Fibroblast of skin of right biceps (primary cell): ENCODE measurements at regions not wholly inside any gene's neighbourhood (a gene's known extent, or its start where the extent isn't known, plus 50 kb on each side); places are given as distances from the start of the nearest gene placed in this dataset.

Experiments
- DNase-seq: peaks from one replicate; pipeline ENCODE4 v3.0.0-alpha.2; 2013

DNA sequence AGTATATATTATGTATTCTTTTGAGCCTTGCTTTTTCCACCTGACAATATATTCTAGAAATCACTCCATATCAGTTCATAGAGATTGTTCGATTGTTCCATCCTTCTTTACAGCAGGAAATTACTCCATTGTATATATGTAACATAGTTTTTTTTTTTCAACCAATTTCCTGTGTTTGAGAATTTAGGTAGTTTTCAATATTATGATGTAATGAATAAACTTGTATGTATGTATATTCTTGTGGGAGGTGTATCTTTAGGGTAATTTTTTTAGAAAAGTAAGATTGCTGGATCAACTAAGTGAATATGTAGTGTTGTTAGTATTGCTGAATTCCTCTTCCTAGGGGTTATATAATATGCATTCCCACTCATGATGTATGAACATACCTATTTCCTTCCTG is 165.9 kb upstream of the PITX1 start:
- DNase-seq, result no peak

DNA sequence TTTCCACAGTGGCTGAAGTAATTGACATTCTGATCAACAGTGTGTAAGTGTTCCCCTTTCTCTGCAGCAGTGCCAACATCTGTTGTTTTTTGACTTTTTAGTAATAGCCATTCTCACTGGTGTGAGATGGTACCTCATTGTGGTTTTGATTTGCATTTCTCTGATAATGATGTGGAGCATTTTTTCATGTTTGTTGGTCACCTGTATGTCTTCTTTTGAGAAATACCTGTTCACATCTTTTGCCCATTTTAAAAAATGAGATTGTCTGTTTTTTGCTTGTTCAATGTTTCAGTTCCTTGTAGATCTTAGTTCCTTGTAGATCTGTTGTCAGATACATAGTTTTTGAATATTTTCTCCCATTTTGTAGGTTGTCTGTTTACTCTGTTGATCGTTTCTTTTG is 162.5 kb upstream of the PITX1 start:
- DNase-seq, result no peak

DNA sequence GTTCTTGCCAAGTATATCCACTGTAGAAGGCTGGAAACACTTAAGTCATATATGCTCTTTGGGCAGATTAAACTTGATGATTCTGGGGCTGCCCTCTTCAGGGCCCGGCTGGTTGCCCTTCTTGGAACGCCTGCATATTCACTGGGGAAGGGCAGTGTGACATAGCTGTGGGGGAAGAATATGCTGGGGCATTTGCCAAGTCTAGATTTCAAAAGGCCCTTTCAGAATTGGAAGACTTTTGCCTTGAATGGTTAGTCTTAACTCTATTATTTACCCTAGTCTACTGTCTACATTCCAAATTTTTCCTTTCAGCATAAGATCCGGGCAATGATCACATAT is 161.2 kb upstream of the PITX1 start:
- DNase-seq, result peak; percentile 44

DNA sequence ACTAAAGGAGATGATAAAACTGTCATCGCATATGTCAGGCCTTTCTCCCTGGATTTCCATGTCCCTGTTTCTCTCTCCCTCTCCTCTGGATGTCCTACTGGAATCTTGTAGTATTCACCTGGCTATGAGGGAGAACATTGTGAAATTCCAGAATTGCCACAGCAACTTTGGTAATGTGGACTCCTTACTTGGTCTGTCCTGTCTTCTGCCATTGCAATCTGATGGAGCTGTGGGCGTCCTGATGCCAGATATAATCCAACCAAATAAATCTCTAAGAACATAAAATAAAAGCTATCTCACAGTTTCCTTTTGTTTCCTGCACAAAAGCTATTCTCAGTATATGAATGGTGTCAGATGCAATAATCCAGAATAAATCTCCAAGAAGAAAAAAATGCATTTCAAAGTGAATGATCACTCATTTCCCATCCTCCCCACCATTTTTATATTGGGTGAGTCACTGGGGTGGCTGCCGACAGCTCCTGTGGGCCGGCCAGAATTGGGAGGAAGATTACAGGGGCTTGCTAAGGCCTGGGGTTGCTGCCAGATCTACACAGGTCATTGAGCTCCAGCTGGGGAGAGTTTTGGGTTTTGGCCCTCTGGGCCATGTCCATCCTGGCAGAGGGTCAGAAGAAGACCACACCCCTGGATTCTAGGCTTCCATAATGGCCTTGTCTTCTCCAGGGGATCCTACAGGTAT is 160.7 kb upstream of the PITX1 start:
- peak; percentile 78 for DNase-seq

DNA sequence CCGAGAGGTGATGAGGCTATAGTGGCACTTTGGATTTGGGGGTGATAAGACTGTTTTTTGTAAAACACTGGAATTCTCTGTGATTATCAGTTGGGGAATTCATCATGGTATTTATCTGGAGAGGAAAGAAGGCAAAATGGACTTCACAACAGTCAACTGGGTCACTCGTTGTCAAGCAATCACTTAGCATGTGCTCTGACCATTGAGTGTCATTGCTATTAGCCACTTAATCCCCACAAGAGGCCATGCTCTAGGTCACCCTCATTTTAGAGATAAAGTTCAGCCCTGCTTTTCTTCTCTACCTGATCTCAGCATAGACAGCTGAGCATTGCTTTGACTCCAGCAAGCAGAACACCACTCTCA is 160.1 kb upstream of the PITX1 start:
- no peak for DNase-seq

DNA sequence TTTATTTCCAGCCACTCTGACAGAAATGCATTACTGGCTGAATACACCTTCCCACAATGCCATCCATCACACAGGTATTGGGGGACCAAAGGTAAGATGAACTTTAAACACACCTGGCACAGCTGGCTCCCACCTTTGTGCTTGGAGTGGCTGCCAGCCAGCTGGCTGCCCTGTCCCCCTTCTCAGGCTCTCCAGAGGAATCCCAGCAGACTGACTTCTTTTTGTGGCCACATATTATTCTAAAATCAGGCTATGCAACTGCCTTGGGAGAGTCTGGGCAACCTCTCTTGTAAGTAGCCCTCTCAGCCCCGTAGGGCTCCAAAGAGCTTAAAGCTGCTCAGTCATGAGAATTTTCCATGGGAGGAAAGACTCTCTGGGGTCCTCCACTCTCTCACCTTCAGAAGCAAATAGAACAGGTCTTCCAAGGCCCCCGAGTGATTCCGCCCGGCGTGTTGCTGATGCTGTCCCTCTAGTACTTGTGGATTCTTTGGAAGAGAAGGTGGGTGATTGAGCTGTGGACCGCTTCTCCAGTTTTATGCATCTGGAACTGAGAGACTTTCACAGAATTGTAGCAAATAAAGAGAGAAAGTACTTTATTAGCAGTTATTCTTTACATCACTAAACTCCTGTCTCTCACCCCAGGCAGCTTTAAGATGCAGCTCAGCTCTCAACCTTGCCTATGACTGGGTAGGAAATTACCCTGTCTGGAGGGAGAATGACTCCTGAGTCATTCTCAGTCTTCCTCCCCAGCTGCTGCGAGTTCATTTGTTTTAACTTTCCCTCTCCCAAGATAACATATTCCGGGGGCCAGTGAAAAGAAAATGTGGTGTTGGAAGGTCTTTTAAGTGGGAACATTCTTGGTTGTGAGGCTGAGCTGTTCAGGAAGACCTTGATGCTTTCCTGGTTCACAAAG is 159.4 kb upstream of the PITX1 start:
- peak; percentile 77 for DNase-seq

DNA sequence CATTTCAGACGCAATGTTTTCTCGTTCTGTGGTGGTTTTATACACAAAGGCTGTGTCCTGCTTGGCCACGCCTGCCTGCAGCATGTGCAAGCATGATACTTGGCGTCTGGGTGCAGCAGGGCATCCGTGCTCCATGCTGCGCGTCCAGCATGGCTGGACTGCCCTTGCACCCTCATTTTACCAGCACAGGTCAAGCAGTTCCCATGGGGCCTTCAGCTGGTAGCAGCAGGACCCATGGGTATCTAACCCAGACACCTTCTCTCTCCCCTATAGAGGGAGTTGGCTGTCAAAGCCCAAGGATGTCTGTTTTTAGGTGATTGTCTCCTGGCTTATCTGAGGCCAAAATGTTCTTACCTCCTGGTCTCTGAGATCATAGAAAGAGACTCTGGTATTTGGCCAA is 158.3 kb upstream of the PITX1 start:
- no peak for DNase-seq

DNA sequence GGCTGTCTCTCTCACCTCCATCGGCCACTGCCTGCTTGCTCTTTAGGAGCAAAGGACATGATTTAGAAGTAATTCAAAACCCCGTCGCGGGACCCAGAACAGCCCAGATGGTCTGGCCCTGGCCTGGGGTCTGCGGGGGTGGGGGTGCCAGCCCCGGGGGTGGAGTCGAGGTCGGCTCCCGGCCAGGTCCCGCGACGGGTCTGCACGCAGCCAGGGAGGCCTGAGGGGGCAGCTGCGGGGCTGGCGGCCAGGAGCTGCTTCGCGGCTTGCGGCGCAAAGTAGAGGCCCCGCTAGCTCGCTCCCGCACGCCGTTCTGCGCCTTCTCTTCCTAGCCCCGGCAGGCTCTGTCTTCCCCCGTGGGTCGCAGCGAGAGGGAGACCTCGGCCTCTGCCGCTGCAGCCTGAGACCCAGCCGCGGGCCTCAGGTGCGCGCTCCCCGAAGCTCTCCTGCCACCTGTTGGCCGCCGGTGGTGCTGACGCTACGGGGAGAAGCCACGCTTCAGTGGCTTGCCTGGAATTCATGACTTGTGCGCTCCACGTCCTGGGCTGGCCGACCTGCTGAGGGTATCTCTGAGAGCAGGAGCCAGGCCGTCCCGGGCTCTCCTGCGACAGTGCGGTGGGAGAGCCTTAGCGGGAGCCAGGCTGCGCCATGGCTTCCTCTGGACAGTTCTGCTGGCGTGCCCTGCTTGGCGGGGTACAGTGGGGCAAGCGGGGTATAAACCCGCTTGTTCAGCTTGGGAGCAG is 157.2 kb upstream of the PITX1 start:
- peak; percentile 71 for DNase-seq

DNA sequence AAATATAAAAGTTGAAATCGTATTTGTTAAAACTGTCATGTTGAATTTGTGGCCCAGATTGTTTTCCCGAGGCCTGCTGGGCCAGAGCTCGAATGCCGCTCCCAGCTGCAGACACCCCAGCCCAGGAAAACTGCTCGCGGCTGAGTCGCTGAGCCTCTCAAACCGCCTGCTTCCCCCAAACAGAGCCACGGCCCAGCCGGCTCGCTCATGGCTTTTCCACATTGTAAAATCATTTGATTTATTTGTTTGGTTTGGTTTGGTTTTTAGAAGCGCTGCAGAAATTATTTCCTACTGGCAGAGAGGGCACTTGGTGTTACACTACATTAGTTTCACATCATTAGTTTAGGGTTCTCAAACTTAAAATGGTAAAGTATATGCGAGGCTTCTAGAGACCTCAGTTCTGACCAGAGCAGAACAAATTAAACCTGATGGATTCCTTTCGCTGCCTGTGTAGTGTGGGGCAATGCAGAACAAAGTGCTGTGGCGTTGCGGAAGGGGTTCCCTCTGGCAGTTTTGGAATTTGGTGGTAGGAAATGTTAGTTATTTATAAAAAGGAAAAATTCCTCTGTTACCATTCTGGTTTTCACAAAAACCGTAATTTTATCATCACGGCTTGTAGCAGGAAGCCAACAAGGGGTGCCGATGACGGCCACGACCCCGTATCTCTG is 156.5 kb upstream of the PITX1 start:
- DNase-seq, result no peak

DNA sequence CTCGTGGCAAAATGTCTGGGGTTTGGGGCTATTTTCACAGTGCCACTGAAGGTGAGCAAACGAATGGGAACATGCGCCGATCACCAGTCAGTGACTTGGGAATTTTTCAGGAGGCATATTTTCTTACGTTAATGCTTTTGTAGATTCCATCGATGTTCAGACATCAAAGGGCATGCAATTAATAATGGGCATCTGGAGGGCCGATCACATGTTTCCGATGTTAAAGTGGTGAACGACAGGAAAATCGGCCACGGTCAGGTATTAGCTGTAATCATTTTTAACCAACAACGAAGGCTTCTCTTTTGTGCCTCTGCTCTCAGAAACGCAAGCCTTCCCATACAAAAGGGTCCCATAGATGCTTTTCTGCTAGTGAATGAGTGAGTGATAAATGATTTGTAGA is 155.0 kb upstream of the PITX1 start:
- no peak for DNase-seq

DNA sequence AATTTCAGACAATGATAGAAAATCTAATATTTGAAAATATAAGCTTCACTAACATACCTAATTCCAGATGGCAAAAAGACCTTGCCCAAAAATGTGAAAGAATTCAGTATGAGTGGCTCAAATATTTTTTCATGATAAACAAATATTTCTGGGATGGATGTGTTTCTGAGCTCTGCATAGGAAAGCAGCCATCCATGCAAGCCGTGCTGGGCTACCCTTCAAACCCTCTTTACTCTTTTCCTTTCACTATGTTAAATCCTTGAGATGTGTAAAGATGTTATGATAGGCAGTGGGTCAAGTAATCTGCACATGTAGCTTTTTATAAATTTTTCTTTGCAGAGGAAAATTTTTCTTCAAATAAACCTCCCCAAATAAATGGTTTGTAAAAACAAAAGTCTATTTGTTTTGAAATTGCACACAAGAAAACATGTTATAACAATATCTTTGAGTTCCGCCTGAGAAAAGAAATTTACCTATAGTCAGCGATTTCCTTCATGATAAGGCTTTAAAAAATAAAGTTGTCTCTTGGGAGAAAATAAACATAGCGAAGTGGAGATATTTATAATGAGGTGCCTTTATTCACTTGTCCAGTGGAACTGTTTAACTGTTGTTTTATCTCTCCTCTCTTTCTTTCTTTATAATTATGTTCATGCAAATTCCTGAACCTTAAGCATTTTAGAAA is 154.3 kb upstream of the PITX1 start:
- DNase-seq, result no peak

DNA sequence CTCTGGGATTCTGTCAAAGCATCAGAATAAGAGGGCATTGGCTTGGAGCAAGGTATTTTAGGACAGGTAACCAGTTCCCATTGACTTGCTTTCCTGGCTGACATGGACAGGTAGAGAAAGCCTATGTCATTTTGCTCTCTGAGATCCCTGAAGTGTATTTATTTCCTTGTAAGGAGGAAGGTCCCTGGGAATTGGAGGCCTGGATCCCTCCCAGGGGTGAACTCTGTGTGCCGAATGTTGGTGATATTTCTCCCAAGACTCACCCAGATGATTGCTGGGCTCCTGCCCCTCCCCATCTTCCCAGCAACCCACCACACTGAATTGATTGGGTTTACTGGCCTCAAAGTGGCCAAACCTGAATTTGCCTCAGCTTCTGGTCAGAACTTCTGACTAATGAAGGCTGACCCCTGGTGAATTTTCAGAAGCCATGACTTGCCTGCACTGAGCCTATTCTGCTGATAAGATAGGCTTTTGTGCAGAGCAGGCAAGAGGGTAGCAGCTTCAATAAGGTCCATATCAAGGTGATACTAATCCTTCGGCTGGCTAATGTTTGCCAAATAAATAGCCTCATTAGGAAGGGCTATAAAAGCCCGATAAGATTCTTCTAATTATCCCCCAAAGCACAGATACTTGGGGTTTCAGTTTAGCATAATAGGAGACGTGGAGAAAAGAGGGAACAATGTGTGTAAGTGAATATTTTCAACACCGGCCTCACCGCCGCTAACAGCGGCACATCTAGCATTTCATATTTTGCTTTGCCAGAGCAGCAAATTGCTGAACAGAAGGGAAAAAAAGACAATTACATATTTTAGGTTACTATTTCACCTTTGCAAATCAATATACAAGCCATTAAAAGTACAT is 152.9 kb upstream of the PITX1 start:
- no peak for DNase-seq

DNA sequence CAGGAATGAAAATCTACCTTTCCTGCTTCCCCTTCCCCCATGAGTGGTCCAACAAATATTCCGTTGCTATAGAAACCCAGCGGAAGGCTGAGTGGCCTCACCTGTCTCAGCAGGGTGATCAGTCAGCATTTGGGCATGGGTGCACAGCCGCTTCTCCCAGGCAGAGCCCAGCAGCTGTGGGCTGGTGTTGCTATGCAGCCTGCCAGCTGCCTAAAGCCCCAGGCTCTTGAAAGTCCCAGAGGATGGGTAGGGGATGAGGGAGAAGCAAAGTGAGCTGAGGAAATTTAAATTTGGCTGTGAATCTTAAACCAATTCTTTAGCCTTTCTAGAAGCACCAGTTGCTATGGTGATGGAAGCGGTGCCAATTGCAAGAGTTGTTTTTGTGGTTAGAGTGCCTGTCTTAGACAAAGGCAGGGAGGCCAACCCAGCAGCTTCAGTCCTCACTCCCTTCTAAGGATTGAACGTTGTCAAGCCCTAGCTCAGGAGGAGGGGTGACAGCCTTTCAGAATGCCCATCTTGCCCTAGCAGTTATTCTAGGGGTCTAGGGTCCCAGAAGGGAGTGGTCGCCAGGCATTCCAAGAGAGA is 151.5 kb upstream of the PITX1 start:
- peak; percentile 41 for DNase-seq

DNA sequence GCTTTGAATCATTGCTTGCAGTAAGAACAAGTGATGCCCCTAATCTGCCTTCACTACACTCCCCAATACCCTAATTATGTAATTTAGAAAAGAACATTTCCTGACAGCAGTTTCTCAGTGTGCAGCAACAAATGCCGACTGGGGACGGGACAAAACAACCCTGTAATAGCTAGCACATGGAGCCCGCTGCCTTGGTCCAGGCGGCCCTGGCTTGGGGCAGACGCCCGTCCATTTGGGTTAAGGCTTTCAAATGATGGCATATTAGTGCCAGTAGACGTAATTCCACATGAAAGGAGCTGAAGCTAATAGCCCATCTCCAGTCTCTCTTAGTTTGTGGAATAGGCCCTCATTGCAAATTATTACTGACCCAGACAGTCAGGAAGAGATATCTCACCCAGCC is 150.6 kb upstream of the PITX1 start:
- DNase-seq, result no peak

DNA sequence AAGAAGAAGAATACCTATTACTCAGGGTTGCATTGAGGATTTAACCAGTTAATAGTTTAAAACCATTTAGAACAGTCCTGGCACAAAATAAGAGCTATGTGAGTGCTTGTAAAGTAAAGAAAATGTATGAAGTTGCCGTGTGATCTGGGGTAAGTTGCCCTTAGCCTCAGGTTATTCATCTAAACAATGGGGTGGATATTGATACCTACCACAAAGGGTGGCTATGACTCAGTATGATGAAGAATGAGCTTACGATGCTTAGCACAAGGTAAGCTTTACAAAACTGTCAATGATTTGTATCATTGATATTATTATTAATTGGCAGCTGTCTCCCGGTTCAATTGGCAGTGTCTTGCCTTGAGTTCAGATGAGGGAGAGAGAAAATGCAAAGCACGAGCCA is 149.4 kb upstream of the PITX1 start:
- no peak for DNase-seq

DNA sequence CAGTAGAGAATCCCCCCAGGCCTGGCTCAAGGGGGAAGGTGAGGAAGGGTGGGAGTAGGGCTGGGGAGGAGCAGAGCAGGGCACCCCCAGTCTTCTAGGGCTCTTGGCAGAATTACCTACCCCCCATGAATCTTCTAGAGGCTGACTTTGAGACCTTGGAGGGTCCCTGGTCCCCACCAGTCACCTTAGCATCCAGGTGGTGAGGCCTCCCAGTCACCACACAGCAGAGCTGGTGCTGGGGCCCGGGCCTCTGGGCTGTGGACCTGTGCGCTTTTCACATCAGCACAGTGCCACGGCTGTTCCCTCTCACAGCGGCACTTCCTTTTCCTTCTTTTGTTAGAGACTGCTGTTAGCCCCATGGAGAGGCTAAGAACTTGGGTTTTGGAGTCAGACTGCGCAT is 148.6 kb upstream of the PITX1 start:
- no peak for DNase-seq

DNA sequence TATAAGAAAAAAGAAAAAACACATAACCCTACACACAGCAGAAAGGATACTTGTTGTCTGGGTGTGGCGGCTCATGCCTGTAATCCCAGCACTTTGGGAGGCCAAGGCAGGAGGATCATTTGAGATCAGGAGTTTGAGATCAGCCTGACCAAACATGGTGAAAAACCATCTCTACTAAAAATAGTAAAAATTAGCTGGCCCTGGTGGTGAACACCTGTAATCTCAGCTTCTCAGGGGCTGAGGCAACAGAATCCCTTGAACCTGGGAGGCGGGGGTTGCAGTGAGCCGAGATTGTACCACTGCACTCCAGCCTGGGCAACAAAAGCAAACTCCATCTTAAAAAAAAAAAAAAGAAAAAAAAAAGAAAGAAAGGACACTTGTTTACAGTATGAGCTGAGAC is 147.6 kb upstream of the PITX1 start:
- no peak for DNase-seq

DNA sequence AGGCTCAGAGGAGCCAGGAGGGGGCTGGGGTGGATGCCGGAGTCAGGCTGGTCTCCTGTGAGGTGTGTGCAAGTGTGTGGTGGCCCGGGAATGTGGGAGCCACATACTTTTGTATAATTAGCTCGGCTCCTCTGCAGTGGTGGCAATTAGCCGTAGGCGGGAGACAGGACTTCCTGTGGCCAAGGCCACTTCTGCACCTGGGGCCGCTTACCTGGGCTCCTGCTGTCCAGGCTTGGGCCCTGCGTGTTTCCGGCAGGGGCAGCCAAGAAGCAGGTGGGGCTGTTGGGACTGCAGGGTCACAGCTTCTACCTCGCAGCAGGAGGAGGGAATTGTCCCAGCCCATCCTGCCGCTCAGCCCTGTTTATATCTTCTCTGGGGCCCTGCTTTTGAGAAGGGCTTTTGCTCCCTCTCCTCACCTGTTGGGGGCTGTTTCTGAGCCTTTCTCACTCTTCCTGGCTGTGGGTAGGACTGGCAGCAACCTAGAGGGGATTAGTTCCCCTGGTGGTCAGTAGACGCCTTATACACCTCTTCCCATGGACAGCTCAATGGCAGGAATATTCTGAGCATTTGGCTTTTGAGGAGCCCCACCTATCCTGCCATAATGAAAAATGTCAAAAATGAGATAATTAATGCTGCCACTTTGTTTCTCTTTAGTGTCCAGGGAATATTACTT is 145.4 kb upstream of the PITX1 start:
- no peak for DNase-seq

DNA sequence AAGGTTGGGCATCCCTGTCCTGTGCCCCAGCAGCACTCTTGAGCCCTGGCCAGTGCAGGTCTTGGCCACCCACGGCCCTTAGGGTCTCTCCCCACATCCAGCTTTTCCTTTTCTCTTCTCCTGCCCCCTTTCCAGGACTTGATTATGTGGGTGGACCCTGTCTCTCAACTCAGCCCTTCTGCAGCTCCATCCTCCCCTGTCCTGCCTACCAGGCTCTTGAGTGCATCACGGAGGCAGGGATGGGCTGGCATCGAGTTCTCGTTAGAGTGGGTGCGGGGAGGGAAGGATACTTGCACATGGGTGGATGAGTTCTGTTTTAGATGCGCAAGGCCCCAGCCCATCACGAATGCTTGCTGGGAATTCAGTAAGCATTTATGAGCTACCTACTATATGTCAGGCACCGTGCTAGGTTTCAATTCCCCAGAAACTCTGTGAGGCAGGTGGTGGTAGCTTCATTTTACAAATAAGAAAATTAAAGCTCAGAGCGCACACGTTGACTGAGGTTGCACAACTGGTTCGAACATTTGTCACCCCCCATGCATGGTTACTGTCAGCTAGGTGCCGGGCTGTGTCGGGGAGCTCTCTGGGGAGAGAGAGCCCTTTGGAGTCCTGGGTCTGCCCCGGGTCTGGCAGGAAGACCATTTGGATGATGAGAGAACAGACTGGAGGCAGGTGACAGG is 144.6 kb upstream of the PITX1 start:
- no peak for DNase-seq

DNA sequence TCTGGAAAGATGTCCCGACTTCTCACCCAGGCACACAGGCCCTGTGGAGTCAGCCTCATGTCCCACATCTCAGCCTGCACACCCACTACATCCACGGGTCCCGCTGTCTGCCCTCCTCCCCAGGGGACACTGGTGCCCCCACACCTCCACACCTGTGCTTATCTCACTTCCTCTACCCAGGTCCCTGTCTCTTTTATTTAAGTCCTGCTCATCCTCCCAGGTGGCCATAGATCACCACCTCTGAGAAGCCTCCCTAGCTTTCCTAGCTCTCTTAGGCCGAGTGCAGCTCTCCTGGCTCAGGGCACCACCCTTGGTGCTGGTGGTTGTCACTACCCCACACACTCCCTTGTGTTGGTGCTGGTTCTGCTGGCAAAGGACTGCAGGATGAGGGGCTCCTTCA is 143.6 kb upstream of the PITX1 start:
- DNase-seq, result no peak
